B cell (primary cell): ENCODE measurements at regions not wholly inside any gene's neighbourhood (a gene's known extent, or its start where the extent isn't known, plus 50 kb on each side); places are given as distances from the start of the nearest gene placed in this dataset.

Experiments
- EZH2 ChIP-seq: IDR thresholded peaks from 2 replicates; pipeline ENCODE4 v1.6.1; 2012; ENCODE audit warnings: borderline replicate concordance, low read depth, mild to moderate bottlenecking, moderate library complexity, low read length; ENCODE audit not compliant: insufficient read depth, poor library complexity, severe bottlenecking
- TF ChIP-seq, protein P1 (sequence below): fragments of 200-600 bp; IDR thresholded peaks from one replicate; pipeline ENCODE4 v1.8.0; 2022; ENCODE audit warnings: antibody characterized with exemption, mild to moderate bottlenecking

DNA sequence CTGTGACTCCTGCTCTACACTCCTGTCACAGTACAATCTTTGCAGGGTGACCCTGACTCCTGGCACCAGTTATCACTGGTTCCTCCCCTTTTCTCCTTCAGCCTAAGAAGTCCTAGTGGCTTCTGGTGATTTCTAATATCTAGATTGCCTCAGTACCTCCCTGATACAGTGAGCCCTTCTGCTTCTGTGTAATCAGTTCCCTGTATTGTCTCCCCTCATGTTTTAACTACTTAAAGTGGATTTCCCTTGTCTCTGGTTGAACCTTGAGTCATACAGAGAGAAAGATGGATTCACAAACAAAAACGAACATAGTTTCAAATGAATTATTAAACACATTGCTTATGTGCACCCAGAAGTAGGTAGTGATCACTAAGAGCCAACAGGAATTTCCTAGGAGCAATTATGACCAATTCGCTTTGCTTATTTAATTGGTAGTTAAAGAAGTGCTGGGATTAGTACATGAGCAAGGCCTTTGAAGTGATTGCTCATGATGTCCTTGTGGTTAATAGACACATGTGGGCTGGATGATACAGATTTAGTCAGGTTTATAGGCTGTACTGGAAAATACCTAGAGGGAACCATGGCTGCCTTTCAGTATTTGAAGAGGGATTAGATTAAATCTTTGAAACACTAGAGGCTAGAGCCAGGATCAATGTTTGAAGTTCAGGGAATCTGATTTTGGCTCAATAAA lies 145.8 kb upstream of the MEF2C start:
- TF ChIP-seq, protein P1, sequence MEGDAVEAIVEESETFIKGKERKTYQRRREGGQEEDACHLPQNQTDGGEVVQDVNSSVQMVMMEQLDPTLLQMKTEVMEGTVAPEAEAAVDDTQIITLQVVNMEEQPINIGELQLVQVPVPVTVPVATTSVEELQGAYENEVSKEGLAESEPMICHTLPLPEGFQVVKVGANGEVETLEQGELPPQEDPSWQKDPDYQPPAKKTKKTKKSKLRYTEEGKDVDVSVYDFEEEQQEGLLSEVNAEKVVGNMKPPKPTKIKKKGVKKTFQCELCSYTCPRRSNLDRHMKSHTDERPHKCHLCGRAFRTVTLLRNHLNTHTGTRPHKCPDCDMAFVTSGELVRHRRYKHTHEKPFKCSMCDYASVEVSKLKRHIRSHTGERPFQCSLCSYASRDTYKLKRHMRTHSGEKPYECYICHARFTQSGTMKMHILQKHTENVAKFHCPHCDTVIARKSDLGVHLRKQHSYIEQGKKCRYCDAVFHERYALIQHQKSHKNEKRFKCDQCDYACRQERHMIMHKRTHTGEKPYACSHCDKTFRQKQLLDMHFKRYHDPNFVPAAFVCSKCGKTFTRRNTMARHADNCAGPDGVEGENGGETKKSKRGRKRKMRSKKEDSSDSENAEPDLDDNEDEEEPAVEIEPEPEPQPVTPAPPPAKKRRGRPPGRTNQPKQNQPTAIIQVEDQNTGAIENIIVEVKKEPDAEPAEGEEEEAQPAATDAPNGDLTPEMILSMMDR = no peak
- no peak for TF ChIP-seq EZH2
